Smooth muscle cell (in vitro differentiated cells): ENCODE measurements at regions not wholly inside any gene's neighbourhood (a gene's known extent, or its start where the extent isn't known, plus 50 kb on each side); places are given as distances from the start of the nearest gene placed in this dataset.

Source experiments
- DNase-seq: peaks from one replicate; lab custom pipeline; 2025; ENCODE audit not compliant: unreplicated experiment; lab: John Stamatoyannopoulos, UW
- H2AFZ ChIP-seq: fragments of 200-600 bp; sonication (generic); 2 replicates; pipeline ENCODE4 v1.6.0; 2016; ENCODE audit warnings: antibody characterized with exemption, low read depth, mild to moderate bottlenecking
- H3F3A ChIP-seq: fragments of 200-600 bp; sonication (generic); 2 replicates; pipeline ENCODE4 v1.6.0; 2017; ENCODE audit warnings: antibody characterized with exemption, low read depth
- H3K27ac ChIP-seq: fragments of 200-600 bp; sonication (generic); 2 replicates; pipeline ENCODE4 v1.5.1; 2016; ENCODE audit warnings: low read depth, mild to moderate bottlenecking
- H3K27me3 ChIP-seq: fragments of 200-600 bp; sonication (generic); 2 replicates; pipeline ENCODE4 v1.6.1; 2016; ENCODE audit warnings: low read depth, mild to moderate bottlenecking
- H3K36me3 ChIP-seq: fragments of 200-600 bp; sonication (generic); 2 replicates; pipeline ENCODE4 v1.5.1; 2016; ENCODE audit warnings: low read depth
- H3K4me1 ChIP-seq: fragments of 200-600 bp; sonication (generic); 2 replicates; pipeline ENCODE4 v1.5.1; 2016; ENCODE audit warnings: low read depth
- H3K4me2 ChIP-seq: fragments of 200-600 bp; sonication (generic); 2 replicates; pipeline ENCODE4 v1.6.0; 2016; ENCODE audit warnings: mild to moderate bottlenecking
- H3K4me3 ChIP-seq: fragments of 200-600 bp; sonication (generic); 2 replicates; pipeline ENCODE4 v1.5.1; 2016; ENCODE audit warnings: mild to moderate bottlenecking
- H3K79me2 ChIP-seq: fragments of 200-600 bp; sonication (generic); 2 replicates; pipeline ENCODE4 v1.6.0; 2016; ENCODE audit warnings: low read depth, mild to moderate bottlenecking
- H3K9ac ChIP-seq: fragments of 200-600 bp; sonication (generic); 2 replicates; pipeline ENCODE4 v1.6.0; 2016; ENCODE audit warnings: low read depth
- H3K9me3 ChIP-seq: fragments of 200-600 bp; sonication (generic); replicated peaks from 2 replicates; pipeline ENCODE4 v1.5.1; 2016; ENCODE audit warnings: low read depth
- H4K20me1 ChIP-seq: fragments of 200-600 bp; sonication (generic); 2 replicates; pipeline ENCODE4 v1.6.0; 2016; ENCODE audit warnings: low read depth
- CTCF ChIP-seq: fragments of 200-600 bp; sonication (generic); IDR thresholded peaks from 2 replicates; pipeline ENCODE4 v1.5.1; 2017; ENCODE audit warnings: borderline replicate concordance, mild to moderate bottlenecking, antibody characterized with exemption; ENCODE audit not compliant: insufficient read depth, poor library complexity, severe bottlenecking
- WGBS: methylation state at CpG from one replicate; pipeline ENCODE4 v1.1.7; 2016; ENCODE audit warnings: low lambda C conversion rate; 5-methylcytosine and 5-hydroxymethylcytosine counted together

- TF ChIP-seq CTCF, result no peak
These were observed 77.6 kb downstream of the COX18 start for GRCh38 chr4:72991873-72992272.

DNA sequence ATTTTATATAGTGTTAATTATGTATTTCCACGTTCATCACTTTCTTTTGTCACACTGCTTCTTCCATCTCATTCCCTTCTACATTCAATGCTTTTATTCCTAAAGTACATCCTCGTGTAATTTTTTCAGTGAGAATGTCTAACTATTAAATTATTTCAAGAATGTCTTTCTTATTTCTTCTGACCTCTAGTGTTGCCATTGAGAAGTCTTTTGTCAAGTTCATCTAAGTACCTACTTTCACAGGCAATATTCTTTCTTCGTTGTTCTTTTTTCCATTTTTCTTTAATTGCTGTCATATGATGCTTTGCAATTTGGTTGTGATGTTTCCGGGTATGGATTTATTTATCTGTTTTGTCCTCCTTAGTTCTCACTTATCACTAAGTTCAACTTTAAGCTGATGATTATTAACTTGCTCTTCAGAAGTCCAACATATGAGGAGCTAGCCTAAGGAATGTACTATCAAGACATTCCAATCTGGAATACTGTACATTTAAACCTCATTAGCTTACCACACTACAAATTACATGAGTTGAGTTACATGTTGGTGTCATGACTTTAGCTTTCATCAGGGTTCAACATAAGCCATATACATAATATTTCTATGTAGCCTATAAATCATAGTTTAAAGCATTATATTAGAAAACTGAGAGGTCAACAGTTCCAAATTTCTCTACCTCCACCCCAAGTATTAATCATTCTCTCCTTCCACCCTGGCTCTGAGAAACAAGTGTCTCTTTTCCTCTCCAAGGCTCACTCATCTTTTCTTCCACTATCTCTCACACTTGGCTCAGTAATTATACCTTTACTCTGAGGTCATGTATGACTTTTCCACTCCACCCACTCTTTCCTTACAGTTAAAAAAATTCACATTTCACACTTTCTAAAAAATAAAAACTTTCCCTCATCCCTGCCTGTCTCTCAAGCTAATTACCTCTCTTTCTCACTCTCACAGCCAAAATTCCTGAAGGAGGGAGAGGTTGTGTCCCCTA is 81.5 kb downstream of the COX18 start:
- Histone ChIP-seq H3F3A (no peaks in the 10 kb centered on the region), H3K4me3 (no peak overlapping the region), H3K4me1 (no peaks in the 10 kb centered on the region), H3K9ac (no peak overlapping the region), H3K9me3 (no peaks in the 10 kb centered on the region), H3K27me3 (no peaks in the 10 kb centered on the region), H3K27ac (no peak overlapping the region), H3K79me2 (no peaks in the 10 kb centered on the region), H3K4me2 (no peak overlapping the region), H3K36me3 (no peaks in the 10 kb centered on the region), H4K20me1 (no peaks in the 10 kb centered on the region), H2AFZ (no peak overlapping the region)
- no peak for DNase-seq
- 91% methylated on average over 4 of the region's 4 CpGs for WGBS
- TF ChIP-seq CTCF, result no peak

More at GRCh38 chr4:72991873-72992272, 77.6 kb downstream of the COX18 start:
- Histone ChIP-seq H2AFZ (no peak overlapping the region), H3K27ac (no peak overlapping the region), H3F3A (no peaks in the 10 kb centered on the region), H3K4me3 (no peak overlapping the region), H3K9ac (no peak overlapping the region), H3K27me3 (no peaks in the 10 kb centered on the region), H3K9me3 (no peaks in the 10 kb centered on the region), H3K4me1 (no peaks in the 10 kb centered on the region), H3K36me3 (no peaks in the 10 kb centered on the region), H3K79me2 (no peaks in the 10 kb centered on the region), H4K20me1 (no peaks in the 10 kb centered on the region), H3K4me2 (no peak overlapping the region)
- WGBS, result 41% methylated on average over 2 of the region's 2 CpGs
- DNase-seq, result no peak

- no peak overlapping the region for H2AFZ ChIP-seq
- no peaks in the 10 kb centered on the region for H3F3A ChIP-seq
- no peaks in the 10 kb centered on the region for H3K9me3 ChIP-seq
- H3K4me3 ChIP-seq, result no peak overlapping the region
- TF ChIP-seq CTCF, result no peak
- no peak overlapping the region for H3K4me2 ChIP-seq
- no peak overlapping the region for H3K27ac ChIP-seq
- no peak overlapping the region for H3K9ac ChIP-seq
- no peaks in the 10 kb centered on the region for H3K36me3 ChIP-seq
- H3K4me1 ChIP-seq, result no peaks in the 10 kb centered on the region
- 77% methylated on average over 4 of the region's 4 CpGs for WGBS
- no peak for DNase-seq
- no peaks in the 10 kb centered on the region for H3K27me3 ChIP-seq
- no peaks in the 10 kb centered on the region for H3K79me2 ChIP-seq
- H4K20me1 ChIP-seq, result no peaks in the 10 kb centered on the region
These were observed 85.2 kb downstream of the COX18 start for GRCh38 chr4:72984351-72984750.
